Panc1 (cell line): ENCODE measurements at regions not wholly inside any gene's neighbourhood (a gene's known extent, or its start where the extent isn't known, plus 50 kb on each side); places are given as distances from the start of the nearest gene placed in this dataset.

ENCODE experiments used
- ATAC-seq: fragments of 200-7000 bp; cut with Tn5 transposase; 2 replicates; pipeline ENCODE4 v1.9.1; 2020; ENCODE audit warnings: mild to moderate bottlenecking, moderate library complexity
- BruUV-seq: library from RNA; stranded (reverse); fragments of 400-500 nt; replicated peaks from 2 replicates; lab custom pipeline; 2021; lab: Mats Ljungman, UMichigan
- CTCF ChIA-PET: fragments of 300-600 bp; sonication (Branson Sonifier 250); formaldehyde crosslinking; loops from one replicate; lab custom pipeline; 2022; ENCODE audit warnings: antibody characterized with exemption; lab: Charles Lee
- POLR2A ChIA-PET: fragments of 300-600 bp; sonication (Branson Sonifier 250); formaldehyde crosslinking; loops from one replicate; lab custom pipeline; 2022; ENCODE audit warnings: antibody characterized with exemption; lab: Charles Lee
- DNase-seq: peaks from one replicate; pipeline ENCODE4 v3.0.0-alpha.2; 2010; ENCODE audit warnings: low read depth, low spot score
- H3K27ac ChIP-seq: 2 replicates; pipeline ENCODE4 v1.5.1; 2011; ENCODE audit warnings: mild to moderate bottlenecking, low read length, inconsistent platforms
- H3K27me3 ChIP-seq: fragments of 200-500 bp; sonication (Bioruptor generic); 2 replicates; pipeline ENCODE4 v1.6.0; 2014; ENCODE audit warnings: low read length, inconsistent platforms; ENCODE audit not compliant: control insufficient read depth, insufficient read depth
- H3K36me3 ChIP-seq: fragments of 200-500 bp; sonication (Bioruptor generic); 2 replicates; pipeline ENCODE4 v1.5.1; 2014; ENCODE audit warnings: inconsistent platforms, mild to moderate bottlenecking, low read length, moderate library complexity; ENCODE audit not compliant: control insufficient read depth, insufficient read depth
- H3K4me1 ChIP-seq: 2 replicates; pipeline ENCODE4 v1.5.1; 2011; ENCODE audit warnings: inconsistent platforms, mild to moderate bottlenecking, low read length, moderate library complexity; ENCODE audit not compliant: control insufficient read depth, insufficient read depth
- H3K4me3 ChIP-seq, 2 experiments: 2 replicates each; pipeline ENCODE4 v1.5.1; 2011 to 2012; ENCODE audit warnings: low read depth in 2 of 2, low read length in 2 of 2, mild to moderate bottlenecking in 2 of 2, inconsistent platforms in 1 of 2, moderate library complexity in 1 of 2
- H3K9me3 ChIP-seq: fragments of 200-500 bp; sonication (Bioruptor generic); 2 replicates; pipeline ENCODE4 v1.5.1; 2014; ENCODE audit warnings: low read depth, mild to moderate bottlenecking, inconsistent platforms, low read length, moderate library complexity; ENCODE audit not compliant: control insufficient read depth, insufficient read depth
- CTCF ChIP-seq: fragments of 450-650 bp; IDR thresholded peaks from 2 replicates; pipeline ENCODE4 v1.5.1; 2017; ENCODE audit warnings: mild to moderate bottlenecking
- POLR2AphosphoS5 ChIP-seq: IDR thresholded peaks from 2 replicates; pipeline ENCODE4 v1.6.1; 2012; ENCODE audit warnings: mild to moderate bottlenecking, low read depth, low read length, moderate library complexity
- REST ChIP-seq, 2 experiments: IDR thresholded peaks; 2 replicates each; pipeline ENCODE4 v1.6.1; 2011 to 2012; ENCODE audit warnings: low read depth in 2 of 2, control low read depth in 1 of 2, low read length in 1 of 2, mild to moderate bottlenecking in 1 of 2, moderate library complexity in 1 of 2; ENCODE audit not compliant: insufficient read depth in 1 of 2
- SIN3A ChIP-seq: IDR thresholded peaks from 2 replicates; pipeline ENCODE4 v1.6.1; 2012; ENCODE audit warnings: low read depth, mild to moderate bottlenecking, low read length, moderate library complexity, borderline replicate concordance; ENCODE audit not compliant: insufficient read depth
- TCF7L2 ChIP-seq: IDR thresholded peaks from 2 replicates; pipeline ENCODE4 v1.6.1; 2011; ENCODE audit warnings: mild to moderate bottlenecking, low read depth, low read length, inconsistent platforms
- in situ Hi-C: cut with HindIII; loops from 2 replicates; pipeline ENCODE4 v1.10.0; 2016; ENCODE audit warnings: low sequenced_read_pairs, low pct_unique_long_range_greater_than_20kb
- intact Hi-C: fragments of 100-400 bp; cut with micrococcal nuclease; formaldehyde crosslinking; loops from one replicate; pipeline ENCODE4 v1.10.0; 2022; ENCODE audit not compliant: unreplicated experiment

- H3K4me1 ChIP-seq: no peaks in the 10 kb centered on the region
- ATAC-seq: no peak
- no peaks in the 10 kb centered on the region for H3K36me3 ChIP-seq
- intact Hi-C loops (no loop called here), in situ Hi-C loops (no loop called here)
- no peak for TF ChIP-seq REST (IDR thresholded peaks at IDR 0.05; ENCODE audit: insufficient read depth in 1 of 2, low read depth in 2 of 2, low read length in 1 of 2)
- no peak for TF ChIP-seq CTCF
- TF ChIP-seq TCF7L2: no peak
- no peak overlapping the region for H3K4me3 ChIP-seq
- DNase-seq: no peak
- ChIA-PET CTCF (no interaction called here), POLR2A (no interaction called here)
- no peaks in the 10 kb centered on the region for H3K27me3 ChIP-seq
- no TSS peak for BruUV-seq
- H3K9me3 ChIP-seq: no peaks in the 10 kb centered on the region
- H3K27ac ChIP-seq: no peak overlapping the region
These were observed 774.0 kb downstream of the DNAJB9 start for GRCh38 chr7:109343678-109344077.

- Histone ChIP-seq H3K9me3 (no peaks in the 10 kb centered on the region), H3K36me3 (no peaks in the 10 kb centered on the region), H3K27me3 (no peaks in the 10 kb centered on the region), H3K4me3 (no peak overlapping the region), H3K4me1 (no peaks in the 10 kb centered on the region), H3K27ac (no peak overlapping the region)
- ATAC-seq (no peak), DNase-seq (no peak)
- no TSS peak for BruUV-seq
- intact Hi-C loops (no loop called here), in situ Hi-C loops (no loop called here)
- TF ChIP-seq SIN3A (no peak), POLR2AphosphoS5 (no peak), REST (IDR thresholded peaks at IDR 0.05; ENCODE audit: insufficient read depth in 1 of 2, low read depth in 2 of 2, low read length in 1 of 2) (no peak), TCF7L2 (no peak), CTCF (no peak)
- ChIA-PET POLR2A (no interaction called here), CTCF (no interaction called here)
These were observed 781.8 kb downstream of the DNAJB9 start for GRCh38 chr7:109351493-109351892.
